Lower lobe of right lung (tissue), 2 donors: ENCODE measurements at regions not wholly inside any gene's neighbourhood (a gene's known extent, or its start where the extent isn't known, plus 50 kb on each side); places are given as distances from the start of the nearest gene placed in this dataset.

ENCODE experiments used
- ATAC-seq, 2 donors: fragments of 200-7000 bp; cut with Tn5 transposase; one replicate each; pipeline ENCODE4 v1.9.1; 2020 to 2022; ENCODE audit warnings: mild to moderate bottlenecking in 2 of 2, moderate library complexity in 2 of 2
- DNase-seq: peaks from one replicate; pipeline ENCODE4 v3.0.0-alpha.2; 2020
- H3K27ac ChIP-seq: fragments of 200-600 bp; one replicate; pipeline ENCODE4 v1.8.0; 2022
- H3K27me3 ChIP-seq: fragments of 200-600 bp; one replicate; pipeline ENCODE4 v1.8.0; 2022; ENCODE audit warnings: low read depth
- H3K36me3 ChIP-seq: fragments of 200-600 bp; one replicate; pipeline ENCODE4 v1.8.0; 2022; ENCODE audit warnings: mild to moderate bottlenecking
- H3K4me1 ChIP-seq: fragments of 200-600 bp; one replicate; pipeline ENCODE4 v1.8.0; 2022
- H3K4me3 ChIP-seq: fragments of 200-600 bp; one replicate; pipeline ENCODE4 v1.8.0; 2022; ENCODE audit warnings: mild to moderate bottlenecking
- H3K9me3 ChIP-seq: fragments of 200-600 bp; one replicate; pipeline ENCODE4 v1.8.0; 2022
- intact Hi-C: fragments of 100-400 bp; cut with DNase I; formaldehyde crosslinking; loops from one replicate; pipeline ENCODE4 v1.11.0; 2022
- TF ChIP-seq, protein P1 (sequence below): fragments of 200-600 bp; IDR thresholded peaks from one replicate; pipeline ENCODE4 v1.8.0; 2022; ENCODE audit warnings: antibody characterized with exemption, mild to moderate bottlenecking
- donor health status: DM: no; HTN: yes; CAD: no; lungs with severe emphysema.

DNA sequence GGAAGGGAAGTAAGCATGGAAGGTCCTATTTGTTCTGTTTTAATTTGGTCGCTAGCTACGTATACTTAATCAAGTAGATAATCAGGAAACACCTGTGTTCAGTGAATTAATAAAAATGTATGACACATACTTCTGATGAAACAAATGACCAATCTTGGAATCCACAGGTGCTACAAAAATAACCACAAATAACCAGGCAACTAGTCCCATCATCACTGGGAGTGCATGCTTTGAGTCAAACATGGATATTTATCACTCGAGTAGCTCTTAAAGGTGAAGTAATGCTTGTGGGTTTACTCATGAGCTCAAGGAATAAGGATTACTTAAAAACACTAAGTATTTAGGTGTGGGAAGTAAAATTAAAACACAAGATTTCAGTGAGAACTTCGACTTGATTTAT lies 285.6 kb upstream of the ID4 start:
- H3K27ac ChIP-seq: no peak overlapping the region
- TF ChIP-seq, protein P1, sequence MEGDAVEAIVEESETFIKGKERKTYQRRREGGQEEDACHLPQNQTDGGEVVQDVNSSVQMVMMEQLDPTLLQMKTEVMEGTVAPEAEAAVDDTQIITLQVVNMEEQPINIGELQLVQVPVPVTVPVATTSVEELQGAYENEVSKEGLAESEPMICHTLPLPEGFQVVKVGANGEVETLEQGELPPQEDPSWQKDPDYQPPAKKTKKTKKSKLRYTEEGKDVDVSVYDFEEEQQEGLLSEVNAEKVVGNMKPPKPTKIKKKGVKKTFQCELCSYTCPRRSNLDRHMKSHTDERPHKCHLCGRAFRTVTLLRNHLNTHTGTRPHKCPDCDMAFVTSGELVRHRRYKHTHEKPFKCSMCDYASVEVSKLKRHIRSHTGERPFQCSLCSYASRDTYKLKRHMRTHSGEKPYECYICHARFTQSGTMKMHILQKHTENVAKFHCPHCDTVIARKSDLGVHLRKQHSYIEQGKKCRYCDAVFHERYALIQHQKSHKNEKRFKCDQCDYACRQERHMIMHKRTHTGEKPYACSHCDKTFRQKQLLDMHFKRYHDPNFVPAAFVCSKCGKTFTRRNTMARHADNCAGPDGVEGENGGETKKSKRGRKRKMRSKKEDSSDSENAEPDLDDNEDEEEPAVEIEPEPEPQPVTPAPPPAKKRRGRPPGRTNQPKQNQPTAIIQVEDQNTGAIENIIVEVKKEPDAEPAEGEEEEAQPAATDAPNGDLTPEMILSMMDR: no peak
- H3K9me3 ChIP-seq: peaks cover 5% of the 10 kb centered on the region
- DNase-seq (no peak), ATAC-seq (no peak)
- H3K4me3 ChIP-seq: no peak overlapping the region
- H3K4me1 ChIP-seq: no peaks in the 10 kb centered on the region
- intact Hi-C loops: no loop called here
- H3K36me3 ChIP-seq: no peaks in the 10 kb centered on the region
- no peaks in the 10 kb centered on the region for H3K27me3 ChIP-seq

DNA sequence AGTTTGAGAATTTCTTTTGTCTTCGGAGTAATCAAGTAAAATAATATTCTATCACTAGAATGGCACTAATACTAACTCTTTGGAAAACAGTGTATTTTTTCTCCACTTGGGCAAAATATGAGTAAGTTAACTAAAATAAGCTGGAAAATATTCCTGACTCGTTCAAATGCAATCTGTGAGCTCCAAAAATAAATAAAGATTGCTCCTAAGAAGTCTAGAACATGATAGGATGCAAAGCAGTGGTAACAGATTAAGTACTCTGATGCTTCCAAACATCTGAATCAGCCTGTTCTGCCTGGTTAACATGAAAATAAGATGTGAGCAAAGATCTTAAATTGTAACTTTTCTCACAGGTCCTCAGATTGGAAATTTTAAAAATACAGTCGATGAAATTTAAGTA lies 285.1 kb upstream of the ID4 start:
- no peaks in the 10 kb centered on the region for H3K27me3 ChIP-seq
- ATAC-seq: no peak
- H3K9me3 ChIP-seq: peaks cover 5% of the 10 kb centered on the region
- no peak overlapping the region for H3K4me3 ChIP-seq
- H3K27ac ChIP-seq: no peak overlapping the region
- no peaks in the 10 kb centered on the region for H3K36me3 ChIP-seq
- TF ChIP-seq, protein P1: no peak
- no peak for DNase-seq
- H3K4me1 ChIP-seq: no peaks in the 10 kb centered on the region
- intact Hi-C loops: no loop called here

DNA sequence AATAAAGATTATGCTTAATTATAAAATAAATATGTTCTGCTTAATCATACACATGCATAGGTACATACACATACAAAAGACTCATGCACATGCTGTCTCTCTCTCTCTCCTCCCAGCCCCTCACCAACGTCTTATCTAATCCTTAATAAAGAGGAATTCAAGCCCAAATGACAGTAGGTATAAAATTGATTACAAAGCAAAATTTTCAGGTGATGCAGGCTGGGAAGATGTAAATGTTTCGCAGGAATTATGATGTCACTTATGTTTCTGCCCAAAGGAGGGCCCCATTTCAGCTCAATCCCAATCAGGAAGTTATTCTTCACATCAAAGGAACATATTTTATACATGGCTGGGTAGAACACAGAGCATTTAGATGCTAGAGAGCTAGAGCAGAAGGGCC lies 284.6 kb upstream of the ID4 start:
- no peak for ATAC-seq
- TF ChIP-seq, protein P1: no peak
- peaks cover 5% of the 10 kb centered on the region for H3K9me3 ChIP-seq
- H3K27me3 ChIP-seq: no peaks in the 10 kb centered on the region
- H3K4me3 ChIP-seq: no peak overlapping the region
- no peaks in the 10 kb centered on the region for H3K36me3 ChIP-seq
- intact Hi-C loops: no loop called here
- no peaks in the 10 kb centered on the region for H3K4me1 ChIP-seq
- H3K27ac ChIP-seq: no peak overlapping the region
- DNase-seq: no peak

DNA sequence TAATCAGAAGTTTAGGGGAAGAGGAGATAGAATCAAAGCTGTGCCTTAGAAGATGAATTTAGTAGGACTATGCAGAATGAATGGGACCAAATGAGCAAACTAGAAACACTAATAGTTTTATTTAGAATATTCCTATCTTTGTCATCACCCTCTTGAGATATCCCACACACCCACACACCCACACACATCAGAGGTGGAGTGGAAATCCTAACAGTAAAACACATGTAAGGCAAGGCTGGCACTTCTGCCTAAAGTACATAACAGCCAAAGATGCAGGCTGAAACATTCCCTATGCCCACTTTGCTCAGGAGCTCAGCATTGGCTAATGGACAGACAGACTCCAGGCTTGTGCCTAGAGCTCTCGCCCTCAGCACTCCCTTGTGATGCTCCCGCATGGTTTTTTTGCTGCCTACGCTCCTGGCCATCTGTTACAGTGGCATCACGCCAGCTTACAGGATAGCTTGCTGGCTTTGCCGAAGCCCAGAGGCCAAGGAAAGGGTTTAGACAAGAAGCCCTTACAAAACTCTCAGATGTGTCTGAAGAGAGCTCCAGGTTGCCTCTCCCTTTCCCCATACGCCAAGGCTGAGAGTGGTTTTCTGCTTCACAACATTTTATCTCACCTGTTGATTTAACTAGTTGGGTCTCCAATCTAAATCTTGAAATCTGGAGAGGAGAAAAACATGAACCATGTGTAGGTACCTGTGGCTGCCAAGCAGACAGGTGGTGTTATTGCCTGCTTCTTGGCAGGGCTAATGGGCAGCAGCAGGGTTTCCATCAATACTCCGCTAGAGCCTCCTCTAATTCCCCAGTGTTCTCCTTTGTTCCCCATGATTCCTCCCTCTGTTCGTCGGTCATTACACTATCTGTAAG lies 282.6 kb upstream of the ID4 start:
- H3K4me3 ChIP-seq: no peak overlapping the region
- DNase-seq (no peak), ATAC-seq (no peak)
- H3K27ac ChIP-seq: no peak overlapping the region
- peaks cover 5% of the 10 kb centered on the region for H3K9me3 ChIP-seq
- intact Hi-C loops: no loop called here
- no peaks in the 10 kb centered on the region for H3K27me3 ChIP-seq
- H3K4me1 ChIP-seq: no peaks in the 10 kb centered on the region
- TF ChIP-seq, protein P1: no peak
- no peaks in the 10 kb centered on the region for H3K36me3 ChIP-seq

DNA sequence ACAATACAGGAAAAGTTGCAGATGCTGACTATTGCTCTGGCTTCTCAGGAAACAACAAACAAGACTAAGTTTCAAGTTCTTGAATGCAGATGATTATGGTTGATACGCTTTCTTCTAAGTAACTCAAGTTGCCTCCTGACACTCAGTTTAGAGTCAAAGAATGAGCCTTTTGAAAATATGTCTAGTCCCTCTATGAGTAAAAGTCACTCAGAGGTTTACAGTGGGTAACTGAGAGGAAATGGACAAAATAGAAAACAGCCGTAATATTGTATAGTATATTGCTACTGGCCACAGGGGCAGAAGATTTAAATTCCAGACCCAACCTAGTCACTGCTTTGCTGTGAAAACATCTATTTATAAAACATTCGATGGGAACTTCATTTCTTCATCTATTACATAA lies 280.0 kb upstream of the ID4 start:
- no peaks in the 10 kb centered on the region for H3K4me1 ChIP-seq
- intact Hi-C loops: no loop called here
- ATAC-seq (no peak), DNase-seq (no peak)
- H3K9me3 ChIP-seq: peaks cover 5% of the 10 kb centered on the region
- no peak overlapping the region for H3K4me3 ChIP-seq
- H3K27ac ChIP-seq: no peak overlapping the region
- H3K36me3 ChIP-seq: no peaks in the 10 kb centered on the region
- TF ChIP-seq, protein P1: no peak
- no peaks in the 10 kb centered on the region for H3K27me3 ChIP-seq
